RWPE2 (cell line): ENCODE measurements at regions not wholly inside any gene's neighbourhood (a gene's known extent, or its start where the extent isn't known, plus 50 kb on each side); places are given as distances from the start of the nearest gene placed in this dataset.

Experiments used
- ATAC-seq: fragments of 200-7000 bp; cut with Tn5 transposase; 3 replicates; pipeline ENCODE4 v1.9.1; 2021; ENCODE audit warnings: low read depth
- DNase-seq: peaks from one replicate; pipeline ENCODE4 v3.0.0-alpha.2; 2020; ENCODE audit warnings: low spot score
- H3K27ac ChIP-seq: fragments of 450-650 bp; 2 replicates; pipeline ENCODE4 v1.5.1; 2017; ENCODE audit warnings: mild to moderate bottlenecking; ENCODE audit not compliant: poor library complexity, severe bottlenecking
- H3K27me3 ChIP-seq: fragments of 250-450 bp; sonication (Bioruptor Pico); 2 replicates; pipeline ENCODE4 v1.5.1; 2021; ENCODE audit warnings: mild to moderate bottlenecking, moderate library complexity; ENCODE audit not compliant: insufficient read depth, poor library complexity, severe bottlenecking
- H3K36me3 ChIP-seq: fragments of 250-450 bp; sonication (Bioruptor Pico); 2 replicates; pipeline ENCODE4 v1.5.1; 2020; ENCODE audit warnings: low read depth, mild to moderate bottlenecking, moderate library complexity
- H3K4me1 ChIP-seq: fragments of 250-450 bp; sonication (Bioruptor Pico); 2 replicates; pipeline ENCODE4 v1.5.1; 2021; ENCODE audit warnings: mild to moderate bottlenecking, moderate library complexity; ENCODE audit not compliant: insufficient read depth, poor library complexity, severe bottlenecking
- H3K4me3 ChIP-seq: fragments of 250-450 bp; sonication (Bioruptor Pico); 2 replicates; pipeline ENCODE4 v1.5.1; 2021; ENCODE audit warnings: mild to moderate bottlenecking, moderate library complexity; ENCODE audit not compliant: severe bottlenecking
- H3K9me3 ChIP-seq: fragments of 250-450 bp; sonication (Bioruptor Pico); 2 replicates; pipeline ENCODE4 v1.5.1; 2021; ENCODE audit warnings: mild to moderate bottlenecking, moderate library complexity; ENCODE audit not compliant: severe bottlenecking
- TF ChIP-seq, protein P1 (sequence below): fragments of 450-650 bp; IDR thresholded peaks from one replicate; pipeline ENCODE4 v1.5.1; 2017; ENCODE audit warnings: mild to moderate bottlenecking, moderate library complexity; ENCODE audit not compliant: poor library complexity, severe bottlenecking

DNA sequence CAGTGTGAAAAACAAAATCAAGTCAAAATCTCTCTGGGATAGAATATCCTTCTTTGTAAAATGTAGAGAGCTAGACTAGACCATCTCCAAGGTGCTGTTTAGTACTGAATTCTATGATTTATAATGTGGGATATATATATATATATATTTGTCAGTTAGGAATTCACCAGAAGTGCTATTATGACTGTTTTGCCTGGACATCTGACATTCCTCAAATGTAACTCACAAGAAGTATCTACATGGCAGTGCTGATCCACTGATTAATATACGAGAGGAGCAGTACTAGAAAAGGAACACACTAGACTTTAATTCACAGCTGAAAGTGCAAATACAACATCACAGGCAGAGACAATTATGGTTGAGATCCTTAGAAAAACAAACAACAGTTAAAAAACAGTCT, 208.9 kb downstream of the GBA3 start:
- no peak for DNase-seq
- Histone ChIP-seq H3K36me3 (no peaks in the 10 kb centered on the region), H3K27ac (no peak overlapping the region), H3K9me3 (no peaks in the 10 kb centered on the region), H3K4me3 (no peak overlapping the region), H3K4me1 (no peaks in the 10 kb centered on the region), H3K27me3 (no peaks in the 10 kb centered on the region)
- ATAC-seq = 0 out of 3 replicates have a peak, but pooled peaks have one; percentile 23
- TF ChIP-seq, protein P1, sequence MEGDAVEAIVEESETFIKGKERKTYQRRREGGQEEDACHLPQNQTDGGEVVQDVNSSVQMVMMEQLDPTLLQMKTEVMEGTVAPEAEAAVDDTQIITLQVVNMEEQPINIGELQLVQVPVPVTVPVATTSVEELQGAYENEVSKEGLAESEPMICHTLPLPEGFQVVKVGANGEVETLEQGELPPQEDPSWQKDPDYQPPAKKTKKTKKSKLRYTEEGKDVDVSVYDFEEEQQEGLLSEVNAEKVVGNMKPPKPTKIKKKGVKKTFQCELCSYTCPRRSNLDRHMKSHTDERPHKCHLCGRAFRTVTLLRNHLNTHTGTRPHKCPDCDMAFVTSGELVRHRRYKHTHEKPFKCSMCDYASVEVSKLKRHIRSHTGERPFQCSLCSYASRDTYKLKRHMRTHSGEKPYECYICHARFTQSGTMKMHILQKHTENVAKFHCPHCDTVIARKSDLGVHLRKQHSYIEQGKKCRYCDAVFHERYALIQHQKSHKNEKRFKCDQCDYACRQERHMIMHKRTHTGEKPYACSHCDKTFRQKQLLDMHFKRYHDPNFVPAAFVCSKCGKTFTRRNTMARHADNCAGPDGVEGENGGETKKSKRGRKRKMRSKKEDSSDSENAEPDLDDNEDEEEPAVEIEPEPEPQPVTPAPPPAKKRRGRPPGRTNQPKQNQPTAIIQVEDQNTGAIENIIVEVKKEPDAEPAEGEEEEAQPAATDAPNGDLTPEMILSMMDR = no peak

DNA sequence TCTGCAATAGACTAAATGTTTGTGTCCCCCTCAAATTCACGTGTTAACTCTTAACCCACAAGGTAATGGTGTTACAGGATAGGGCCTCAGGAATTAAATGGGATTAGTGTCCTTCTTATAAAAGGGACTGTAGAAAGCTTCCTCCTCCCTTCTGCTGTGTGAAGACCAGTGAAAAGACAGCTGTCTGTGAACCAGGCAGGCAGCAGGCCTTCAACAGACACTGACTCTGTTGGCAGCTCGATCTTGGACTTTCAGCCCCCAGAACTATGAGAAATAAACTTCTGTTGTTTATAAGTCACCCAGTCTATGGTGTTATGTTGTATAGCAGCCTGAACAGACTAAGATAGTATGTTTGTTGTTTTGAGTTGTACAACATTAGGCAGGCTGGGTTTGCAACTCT, 208.1 kb downstream of the GBA3 start:
- no peaks in the 10 kb centered on the region for H3K27me3 ChIP-seq
- H3K4me3 ChIP-seq = no peak overlapping the region
- no peaks in the 10 kb centered on the region for H3K4me1 ChIP-seq
- ATAC-seq (no peak), DNase-seq (no peak)
- H3K9me3 ChIP-seq = no peaks in the 10 kb centered on the region
- no peak overlapping the region for H3K27ac ChIP-seq
- TF ChIP-seq, protein P1 = no peak
- H3K36me3 ChIP-seq = no peaks in the 10 kb centered on the region

DNA sequence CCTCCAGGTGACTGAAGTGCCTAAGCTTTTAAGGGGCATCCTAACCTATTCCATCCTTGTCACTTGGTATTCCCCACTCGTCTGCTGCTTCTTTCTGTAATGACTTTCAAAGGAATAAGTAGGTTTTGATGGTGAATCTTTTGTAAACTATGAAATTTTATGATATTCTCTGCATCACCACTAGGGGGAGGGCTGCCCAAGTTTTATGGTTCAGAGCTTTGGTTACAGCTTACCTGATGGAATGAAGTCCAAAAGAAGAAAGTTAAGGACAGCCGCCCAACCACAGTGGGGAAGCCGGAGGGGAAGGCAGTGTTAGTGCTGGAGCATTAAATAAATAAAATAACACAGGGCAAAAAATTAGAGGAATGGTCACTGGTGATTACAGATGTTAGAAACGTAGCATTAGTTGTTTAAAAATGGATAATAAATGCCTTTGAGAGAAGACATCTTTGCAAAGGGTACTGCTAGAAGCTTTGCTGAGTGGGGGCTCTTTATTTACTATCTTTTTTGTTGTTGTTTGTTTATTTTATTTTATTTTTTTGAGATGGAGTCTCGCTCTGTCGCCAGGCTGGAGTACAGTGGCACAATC, 204.9 kb downstream of the GBA3 start:
- ATAC-seq (peak; percentile 33; the same call in 1 of the 3 replicates), DNase-seq (no peak)
- TF ChIP-seq, protein P1 = peak; percentile 86
- no peak overlapping the region for H3K4me3 ChIP-seq
- no peaks in the 10 kb centered on the region for H3K36me3 ChIP-seq
- no peak overlapping the region for H3K27ac ChIP-seq
- no peaks in the 10 kb centered on the region for H3K4me1 ChIP-seq
- H3K27me3 ChIP-seq = no peaks in the 10 kb centered on the region
- no peaks in the 10 kb centered on the region for H3K9me3 ChIP-seq

DNA sequence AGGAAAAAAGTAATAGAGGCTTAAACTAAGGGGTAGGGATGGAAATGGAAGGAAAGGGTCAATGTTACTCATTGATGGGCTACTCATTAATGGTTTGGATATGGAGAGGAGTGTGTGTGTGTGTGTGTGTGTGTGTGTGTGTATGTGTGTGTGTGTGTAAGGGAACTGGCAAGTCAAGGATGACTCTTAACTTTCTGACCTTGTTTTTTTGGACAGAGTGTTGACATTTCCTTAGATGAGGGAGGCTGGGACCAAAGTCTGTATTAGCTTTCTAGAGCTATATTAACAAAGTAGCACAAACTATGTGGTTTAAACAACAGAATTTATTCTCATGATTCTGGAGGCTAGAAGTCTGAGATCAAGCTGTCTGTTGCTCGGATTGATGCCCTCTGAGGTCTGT, 202.7 kb downstream of the GBA3 start:
- TF ChIP-seq, protein P1 = no peak
- no peaks in the 10 kb centered on the region for H3K4me1 ChIP-seq
- DNase-seq = no peak
- H3K36me3 ChIP-seq = no peaks in the 10 kb centered on the region
- H3K27ac ChIP-seq = no peak overlapping the region
- no peaks in the 10 kb centered on the region for H3K9me3 ChIP-seq
- H3K27me3 ChIP-seq = no peaks in the 10 kb centered on the region
- H3K4me3 ChIP-seq = no peak overlapping the region
- ATAC-seq = no peak

DNA sequence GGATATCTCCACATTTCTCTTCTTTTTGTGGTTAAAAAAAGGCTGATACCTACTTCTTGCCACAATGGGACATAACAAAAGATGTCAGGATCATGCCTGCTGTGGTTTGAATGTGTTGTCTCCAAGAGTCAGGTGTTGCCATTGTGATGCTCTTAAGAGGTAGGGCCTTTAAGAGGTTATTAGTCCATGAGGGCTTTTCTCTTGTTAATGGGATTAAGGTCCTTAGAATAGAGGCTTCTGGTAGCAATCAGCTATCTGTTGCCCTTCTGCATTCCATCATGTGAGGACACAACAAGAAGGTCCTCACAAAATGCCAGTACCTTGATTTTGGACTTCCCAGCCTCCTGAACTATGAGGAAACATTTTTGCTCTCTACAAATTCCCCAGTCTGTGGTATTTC, 191.4 kb downstream of the GBA3 start:
- Histone ChIP-seq H3K9me3 (no peaks in the 10 kb centered on the region), H3K36me3 (no peaks in the 10 kb centered on the region), H3K4me1 (no peaks in the 10 kb centered on the region), H3K27ac (no peak overlapping the region), H3K27me3 (no peaks in the 10 kb centered on the region), H3K4me3 (no peak overlapping the region)
- no peak for DNase-seq
- no peak for ATAC-seq
- TF ChIP-seq, protein P1 = no peak
